Coronary artery (tissue), 2 donors: ENCODE measurements at regions not wholly inside any gene's neighbourhood (a gene's known extent, or its start where the extent isn't known, plus 50 kb on each side); places are given as distances from the start of the nearest gene placed in this dataset.

Source experiments
- DNase-seq: peaks from one replicate; pipeline ENCODE4 v3.0.0-alpha.2; 2017; ENCODE audit warnings: low spot score
- H3K27ac ChIP-seq, 2 donors: fragments of 200-600 bp; sonication (generic); one replicate each; pipeline ENCODE4 v1.5.1; 2016 to 2019
- H3K4me3 ChIP-seq: fragments of 200-600 bp; sonication (generic); 2 replicates; pipeline ENCODE4 v1.5.1; 2016; ENCODE audit warnings: mild to moderate bottlenecking, moderate library complexity
- CTCF ChIP-seq: fragments of 200-600 bp; sonication (generic); IDR thresholded peaks from one replicate; pipeline ENCODE4 v1.5.1; 2019; ENCODE audit warnings: antibody characterized with exemption

GRCh38 chr19:31491242-31491641 lies 142.0 kb upstream of the TSHZ3 start:
- TF ChIP-seq CTCF, result no peak
- Histone ChIP-seq H3K27ac (no peak overlapping the region), H3K4me3 (no peak overlapping the region)
- DNase-seq, result no peak

GRCh38 chr19:31492050-31492449 lies 142.8 kb upstream of the TSHZ3 start:
- no peak for DNase-seq
- no peak overlapping the region for H3K27ac ChIP-seq
- TF ChIP-seq CTCF, result no peak
- no peak overlapping the region for H3K4me3 ChIP-seq

GRCh38 chr19:31496076-31496475 lies 146.8 kb upstream of the TSHZ3 start:
- DNase-seq, result no peak
- Histone ChIP-seq H3K27ac (no peak overlapping the region), H3K4me3 (no peak overlapping the region)
- TF ChIP-seq CTCF, result no peak

- H3K4me3 ChIP-seq, result no peak overlapping the region
- peak; percentile 26 for DNase-seq
- H3K27ac ChIP-seq, result no peak overlapping the region
- TF ChIP-seq CTCF, result no peak
These were observed 148.5 kb upstream of the TSHZ3 start for GRCh38 chr19:31497709-31498108.

GRCh38 chr19:31498781-31499180 lies 149.5 kb upstream of the TSHZ3 start:
- H3K27ac ChIP-seq, result no peak overlapping the region
- TF ChIP-seq CTCF, result no peak
- no peak overlapping the region for H3K4me3 ChIP-seq
- peak; percentile 47 for DNase-seq

- Histone ChIP-seq H3K27ac (no peak overlapping the region), H3K4me3 (no peak overlapping the region)
- DNase-seq, result peak; percentile 33
- no peak for TF ChIP-seq CTCF
These were observed 150.3 kb upstream of the TSHZ3 start for GRCh38 chr19:31499281-31500196.
